Esophagus (tissue), 2 donors: ENCODE measurements at regions not wholly inside any gene's neighbourhood (a gene's known extent, or its start where the extent isn't known, plus 50 kb on each side); places are given as distances from the start of the nearest gene placed in this dataset.
"Not testable (repeated sequence)": the region's sequence is repeated elsewhere in the genome, so short reads cannot be mapped to it uniquely, and the experiment has no call there.

Source experiments
- H3K27ac ChIP-seq, 2 donors: one replicate each; pipeline ENCODE4 v1.5.1; 2013; ENCODE audit warnings: low read depth in 2 of 2, mild to moderate bottlenecking in 2 of 2, inconsistent platforms in 1 of 2, low read length in 1 of 2, moderate library complexity in 1 of 2
- H3K27me3 ChIP-seq, 2 donors: one replicate each; pipeline ENCODE4 v1.6.1; 2013; ENCODE audit warnings: low read length in 2 of 2, control low read depth in 1 of 2, mild to moderate bottlenecking in 1 of 2; ENCODE audit not compliant: insufficient read depth in 2 of 2, control insufficient read depth in 1 of 2
- H3K36me3 ChIP-seq, 2 donors: one replicate each; pipeline ENCODE4 v1.6.1; 2013; ENCODE audit warnings: low read length in 1 of 2; ENCODE audit not compliant: control insufficient read depth in 2 of 2, insufficient read depth in 2 of 2
- H3K4me1 ChIP-seq, 2 donors: one replicate each; pipeline ENCODE4 v1.6.1; 2013; ENCODE audit warnings: low read length in 1 of 2; ENCODE audit not compliant: control insufficient read depth in 2 of 2, insufficient read depth in 2 of 2
- H3K4me3 ChIP-seq, 2 donors: one replicate each; pipeline ENCODE4 v1.5.1; 2013; ENCODE audit warnings: low read length in 2 of 2, mild to moderate bottlenecking in 2 of 2, low read depth in 1 of 2, moderate library complexity in 1 of 2
- H3K9me3 ChIP-seq, 2 donors: one replicate each; pipeline ENCODE4 v1.6.1; 2013; ENCODE audit warnings: mild to moderate bottlenecking in 2 of 2, low read depth in 1 of 2, low read length in 1 of 2, moderate library complexity in 1 of 2; ENCODE audit not compliant: control insufficient read depth in 2 of 2, insufficient read depth in 1 of 2
- WGBS, 2 donors: extraction: QIAGEN DNeasy Blood & Tissue Kit; methylation state at CpG; one replicate each; pipeline ENCODE4 v1.1.7; 2013; 5-methylcytosine and 5-hydroxymethylcytosine counted together
- donor health status: healthy with polysubstance abuse.
- donor health status: Bipolar disorder and iron deficiency.

GRCh38 chr9:39532597-39532996 lies 177.1 kb downstream of the SPATA31A1 start:
- not testable (repeated sequence) for H3K27me3 ChIP-seq, H3K27ac ChIP-seq, H3K36me3 ChIP-seq, H3K9me3 ChIP-seq, H3K4me3 ChIP-seq, H3K4me1 ChIP-seq
- 73 to 78% methylated on average over 2 of the region's 6 CpGs for WGBS, 2 donors

GRCh38 chr9:39533001-39533762 lies 177.7 kb downstream of the SPATA31A1 start:
- not testable (repeated sequence) for H3K9me3 ChIP-seq, H3K36me3 ChIP-seq, H3K27ac ChIP-seq, H3K27me3 ChIP-seq, H3K4me3 ChIP-seq, H3K4me1 ChIP-seq
- WGBS, 2 donors, result 86 to 91% methylated on average over 14 to 33 of the region's 38 CpGs

DNA sequence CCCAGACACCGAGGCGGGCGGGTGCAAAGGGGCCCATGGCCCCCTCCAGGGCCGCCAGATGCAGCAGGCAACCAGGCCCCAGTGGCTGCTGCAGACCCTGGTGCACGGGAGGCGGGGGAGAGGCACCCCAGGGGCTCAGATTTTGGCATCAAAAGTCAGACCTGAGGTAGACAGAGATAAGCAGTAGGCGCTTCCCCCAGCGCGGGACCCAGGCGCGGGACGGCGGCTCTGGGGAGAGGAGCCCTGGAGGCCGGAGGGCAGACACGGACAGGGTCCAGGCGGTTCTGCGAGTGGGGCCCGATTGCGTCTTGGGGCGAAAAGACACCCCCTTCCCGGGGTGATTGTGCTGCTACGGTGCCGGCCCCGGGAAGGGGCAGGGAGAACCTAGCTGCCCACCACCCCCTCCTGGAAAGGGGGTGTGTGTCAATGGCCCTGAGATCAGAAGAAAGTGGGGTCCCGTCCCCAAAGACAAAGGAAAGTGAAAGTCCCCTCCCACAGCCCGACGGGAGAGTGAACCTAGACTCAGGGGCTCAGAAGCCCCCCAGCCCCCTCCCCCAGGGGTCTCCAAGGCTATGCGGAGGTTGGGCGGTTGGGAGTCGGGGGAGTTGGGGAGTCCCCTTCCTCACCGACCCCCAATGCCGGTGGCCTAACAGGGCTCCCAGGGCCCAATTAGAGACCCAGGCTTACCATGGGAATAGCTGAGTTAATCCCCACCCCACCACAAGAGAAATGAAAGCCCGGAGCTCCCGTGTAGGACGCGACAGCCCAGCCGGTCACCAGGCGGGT lies 178.5 kb downstream of the SPATA31A1 start:
- 83 to 84% methylated on average over 9 to 21 of the region's 38 CpGs for WGBS, 2 donors
- H3K27ac ChIP-seq, H3K4me3 ChIP-seq, H3K9me3 ChIP-seq, H3K4me1 ChIP-seq, H3K27me3 ChIP-seq, H3K36me3 ChIP-seq: not testable (repeated sequence)

DNA sequence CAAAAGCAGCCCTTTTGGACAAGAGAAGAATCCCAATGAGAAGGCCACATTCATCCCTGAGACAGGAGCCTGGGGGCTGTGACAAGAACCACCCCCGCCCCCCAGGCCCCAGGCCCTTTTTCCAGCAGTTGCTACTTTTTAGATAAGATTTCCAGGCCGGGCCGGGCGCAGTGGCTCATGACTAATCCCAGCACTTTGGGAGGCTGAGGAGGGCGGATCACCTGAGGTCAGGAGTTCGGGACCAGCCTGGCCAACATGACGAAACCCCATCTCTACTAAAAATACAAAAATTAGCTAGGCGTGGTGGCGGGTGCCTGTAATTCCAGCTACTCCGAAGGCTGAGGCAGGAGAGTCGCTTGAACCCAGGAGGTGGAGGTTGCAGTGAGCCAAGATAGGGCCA lies 179.4 kb downstream of the SPATA31A1 start:
- not testable (repeated sequence) for H3K27ac ChIP-seq, H3K36me3 ChIP-seq, H3K4me1 ChIP-seq, H3K4me3 ChIP-seq, H3K9me3 ChIP-seq, H3K27me3 ChIP-seq
- WGBS, 2 donors, result 89 to 93% methylated on average over 10 of the region's 11 CpGs

- not testable (repeated sequence) for H3K4me1 ChIP-seq, H3K4me3 ChIP-seq, H3K36me3 ChIP-seq, H3K9me3 ChIP-seq, H3K27ac ChIP-seq, H3K27me3 ChIP-seq
- WGBS, 2 donors, result 67 to 70% methylated on average over 1 of the region's 1 CpG
These were observed 186.7 kb downstream of the SPATA31A1 start for GRCh38 chr9:39542157-39542556.

DNA sequence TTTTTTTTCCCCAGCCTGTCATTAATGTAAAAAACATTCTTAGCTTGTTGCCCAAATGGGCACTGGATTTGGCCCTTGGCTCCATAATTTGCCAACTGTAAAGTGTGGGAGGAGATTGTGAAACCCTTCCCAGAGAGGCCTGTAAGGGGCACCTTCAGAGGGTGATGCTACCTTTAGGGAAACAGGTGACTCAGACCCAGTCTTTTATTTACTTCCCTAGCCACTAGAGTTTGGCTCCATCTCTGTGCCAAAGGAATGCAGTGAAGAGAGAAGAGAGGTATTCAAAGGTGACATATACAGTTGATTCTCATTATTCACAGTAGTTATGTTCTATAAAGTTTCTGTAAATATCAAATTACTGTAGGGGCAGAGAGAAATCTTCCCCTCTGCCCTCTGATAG lies 189.6 kb downstream of the SPATA31A1 start:
- not testable (repeated sequence) for H3K9me3 ChIP-seq, H3K4me1 ChIP-seq, H3K4me3 ChIP-seq, H3K27me3 ChIP-seq, H3K27ac ChIP-seq, H3K36me3 ChIP-seq

DNA sequence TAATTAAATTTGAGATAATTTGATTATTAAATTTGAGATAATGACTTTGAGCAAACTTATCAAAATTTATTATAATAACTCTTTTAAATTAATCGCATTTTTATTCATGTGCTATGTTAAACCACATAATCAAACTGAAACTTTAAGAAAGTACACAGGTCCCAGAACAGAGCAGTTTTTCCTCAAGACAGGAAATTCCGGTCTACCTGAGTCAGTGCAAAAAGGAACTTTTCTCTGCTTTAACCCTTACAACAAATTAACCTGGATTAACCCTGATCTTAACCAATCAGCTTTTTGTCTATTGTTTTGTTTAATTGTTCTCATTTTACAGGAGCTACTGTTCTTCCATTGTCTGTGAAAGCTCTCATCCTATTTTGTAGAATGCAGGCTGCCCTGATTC lies 195.1 kb downstream of the SPATA31A1 start:
- not testable (repeated sequence) for H3K27me3 ChIP-seq, H3K27ac ChIP-seq, H3K4me3 ChIP-seq, H3K9me3 ChIP-seq, H3K4me1 ChIP-seq, H3K36me3 ChIP-seq
- 76 to 82% methylated on average over 1 of the region's 2 CpGs for WGBS, 2 donors

- WGBS, 2 donors, result 90 to 95% methylated on average over 1 of the region's 1 CpG
- not testable (repeated sequence) for H3K27ac ChIP-seq, H3K36me3 ChIP-seq, H3K9me3 ChIP-seq, H3K4me3 ChIP-seq, H3K27me3 ChIP-seq, H3K4me1 ChIP-seq
These were observed 196.1 kb downstream of the SPATA31A1 start for GRCh38 chr9:39551544-39551943.

- not testable (repeated sequence) for H3K4me3 ChIP-seq, H3K9me3 ChIP-seq, H3K36me3 ChIP-seq, H3K27ac ChIP-seq, H3K4me1 ChIP-seq, H3K27me3 ChIP-seq
- 68 to 79% methylated on average over 3 of the region's 3 CpGs for WGBS, 2 donors
These were observed 196.9 kb downstream of the SPATA31A1 start for GRCh38 chr9:39552242-39552881.

- H3K36me3 ChIP-seq, H3K9me3 ChIP-seq, H3K4me3 ChIP-seq, H3K4me1 ChIP-seq, H3K27me3 ChIP-seq, H3K27ac ChIP-seq: not testable (repeated sequence)
- WGBS, 2 donors, result 47 to 53% methylated on average over 1 of the region's 1 CpG
These were observed 198.9 kb downstream of the SPATA31A1 start for GRCh38 chr9:39554352-39554751.
